Esophagus squamous epithelium (tissue), 4 donors: ENCODE measurements at regions not wholly inside any gene's neighbourhood (a gene's known extent, or its start where the extent isn't known, plus 50 kb on each side); places are given as distances from the start of the nearest gene placed in this dataset.

Experiments used
- POLR2A ChIP-seq, 4 donors: fragments of 450-650 bp; IDR thresholded peaks; one replicate each; pipeline ENCODE4 v1.6.1; 2017; ENCODE audit warnings: antibody characterized with exemption in 4 of 4, mild to moderate bottlenecking in 4 of 4, moderate library complexity in 3 of 4
- TF ChIP-seq, protein P1 (sequence below), 6 experiments: fragments of 450-650 bp in 4 of 6; fragments of 200-600 bp in 2 of 6; sonication (generic) in 2 of 6; IDR thresholded peaks; one replicate each; pipeline ENCODE4 v1.5.1; 2016 to 2019; ENCODE audit warnings: antibody characterized with exemption in 6 of 6, mild to moderate bottlenecking in 4 of 6, moderate library complexity in 4 of 6

DNA sequence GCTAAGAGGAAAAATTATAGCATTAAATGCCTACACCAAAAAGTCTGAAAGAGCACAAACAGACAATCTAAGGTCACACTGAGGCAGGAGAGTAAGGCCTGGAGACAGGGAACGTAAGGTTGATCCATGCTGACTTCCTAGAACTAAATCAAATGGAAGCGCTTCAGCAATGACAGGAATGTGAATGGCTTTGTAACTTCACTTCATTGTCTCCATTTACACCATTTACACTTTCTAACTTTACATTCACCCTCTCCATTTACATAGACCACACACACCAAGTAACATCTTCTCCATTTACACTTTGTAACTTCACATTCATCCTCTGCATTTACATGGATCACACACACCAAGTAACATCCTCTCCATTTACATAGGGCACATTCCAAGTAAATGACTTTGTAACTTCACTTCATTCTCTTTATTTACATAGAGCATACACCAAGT lies 103.1 kb upstream of the SPATS2L start:
- TF ChIP-seq, protein P1, sequence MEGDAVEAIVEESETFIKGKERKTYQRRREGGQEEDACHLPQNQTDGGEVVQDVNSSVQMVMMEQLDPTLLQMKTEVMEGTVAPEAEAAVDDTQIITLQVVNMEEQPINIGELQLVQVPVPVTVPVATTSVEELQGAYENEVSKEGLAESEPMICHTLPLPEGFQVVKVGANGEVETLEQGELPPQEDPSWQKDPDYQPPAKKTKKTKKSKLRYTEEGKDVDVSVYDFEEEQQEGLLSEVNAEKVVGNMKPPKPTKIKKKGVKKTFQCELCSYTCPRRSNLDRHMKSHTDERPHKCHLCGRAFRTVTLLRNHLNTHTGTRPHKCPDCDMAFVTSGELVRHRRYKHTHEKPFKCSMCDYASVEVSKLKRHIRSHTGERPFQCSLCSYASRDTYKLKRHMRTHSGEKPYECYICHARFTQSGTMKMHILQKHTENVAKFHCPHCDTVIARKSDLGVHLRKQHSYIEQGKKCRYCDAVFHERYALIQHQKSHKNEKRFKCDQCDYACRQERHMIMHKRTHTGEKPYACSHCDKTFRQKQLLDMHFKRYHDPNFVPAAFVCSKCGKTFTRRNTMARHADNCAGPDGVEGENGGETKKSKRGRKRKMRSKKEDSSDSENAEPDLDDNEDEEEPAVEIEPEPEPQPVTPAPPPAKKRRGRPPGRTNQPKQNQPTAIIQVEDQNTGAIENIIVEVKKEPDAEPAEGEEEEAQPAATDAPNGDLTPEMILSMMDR (IDR thresholded peaks at IDR 0.05) = no peak
- TF ChIP-seq POLR2A (IDR thresholded peaks at IDR 0.05) = no peak
